ENCODE measurements at regions not wholly inside any gene's neighbourhood (a gene's known extent, or its start where the extent isn't known, plus 50 kb on each side); places are given as distances from the start of the nearest gene placed in this dataset.

DNA sequence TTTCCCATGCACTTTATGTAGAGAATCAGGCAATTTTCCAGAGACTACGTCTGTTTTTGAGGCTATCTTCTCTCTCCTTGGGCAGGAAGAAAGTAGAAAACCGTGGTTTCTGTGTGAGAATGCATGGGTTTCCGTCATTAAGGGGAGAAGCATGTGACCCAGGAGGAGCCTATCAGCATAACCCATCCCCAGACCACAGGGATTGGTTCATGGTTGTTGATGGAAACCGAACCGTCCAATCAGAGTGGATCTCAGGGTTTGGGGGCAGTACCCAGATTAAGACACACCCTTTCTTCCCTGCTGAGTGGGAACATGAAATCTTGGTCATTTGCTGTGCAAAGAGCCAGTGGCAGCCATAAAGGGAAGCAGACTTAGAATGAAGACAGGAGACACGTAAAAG lies 517.8 kb downstream of the MN1 start:
- ATAC-seq, result no peak
- intact Hi-C loops (cut with DNase I), result no loop called here
- no peak for DNase-seq

GRCh38 chr22:27284324-27284723 lies 517.2 kb downstream of the MN1 start:
- intact Hi-C loops (cut with DNase I), result no loop called here

GRCh38 chr22:27286711-27287110 lies 514.8 kb downstream of the MN1 start:
- ATAC-seq (no peak), DNase-seq (no peak)
- intact Hi-C loops (cut with DNase I), result no loop called here

More at GRCh38 chr22:27284324-27284723, 517.2 kb downstream of the MN1 start:
- ATAC-seq (no peak), DNase-seq (no peak)

DNA sequence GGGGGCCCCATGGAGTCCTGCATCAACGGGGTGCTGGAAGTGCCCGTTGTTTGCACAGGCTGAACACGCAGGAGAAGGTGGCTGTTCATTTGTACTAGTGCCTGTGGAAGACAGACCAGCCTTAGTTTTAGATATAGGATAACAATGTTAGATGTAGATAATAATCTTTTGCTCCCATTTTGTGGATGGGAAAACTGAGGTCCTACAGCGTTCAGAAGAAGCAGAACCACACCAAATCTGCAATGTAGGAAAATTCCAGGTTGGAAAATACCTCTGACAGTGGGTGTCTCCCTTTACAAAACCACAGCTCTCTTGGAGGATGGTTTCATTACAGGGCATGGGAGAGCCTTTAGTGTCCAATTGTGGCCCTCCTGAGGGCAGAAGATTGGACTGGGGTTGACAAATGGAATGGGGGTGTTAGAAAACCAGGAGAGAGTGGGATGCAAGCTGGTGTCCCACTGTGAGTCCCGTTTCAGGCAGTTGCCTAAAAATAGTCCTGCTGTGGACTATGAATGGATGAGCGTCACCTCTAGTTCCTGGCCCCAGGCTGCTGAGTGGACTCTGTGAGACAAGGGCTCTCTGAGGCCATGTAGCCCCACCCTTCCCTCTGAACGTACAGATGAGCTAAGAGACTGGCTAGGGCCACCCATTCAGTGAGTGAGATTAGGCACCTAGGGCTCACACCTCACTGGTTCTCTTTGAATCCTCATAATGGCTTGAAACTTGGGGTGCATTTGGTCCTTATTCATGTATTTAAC lies 508.8 kb downstream of the MN1 start:
- ATAC-seq, result no peak
- no peak for DNase-seq
- intact Hi-C loops (cut with DNase I), result no loop called here

DNA sequence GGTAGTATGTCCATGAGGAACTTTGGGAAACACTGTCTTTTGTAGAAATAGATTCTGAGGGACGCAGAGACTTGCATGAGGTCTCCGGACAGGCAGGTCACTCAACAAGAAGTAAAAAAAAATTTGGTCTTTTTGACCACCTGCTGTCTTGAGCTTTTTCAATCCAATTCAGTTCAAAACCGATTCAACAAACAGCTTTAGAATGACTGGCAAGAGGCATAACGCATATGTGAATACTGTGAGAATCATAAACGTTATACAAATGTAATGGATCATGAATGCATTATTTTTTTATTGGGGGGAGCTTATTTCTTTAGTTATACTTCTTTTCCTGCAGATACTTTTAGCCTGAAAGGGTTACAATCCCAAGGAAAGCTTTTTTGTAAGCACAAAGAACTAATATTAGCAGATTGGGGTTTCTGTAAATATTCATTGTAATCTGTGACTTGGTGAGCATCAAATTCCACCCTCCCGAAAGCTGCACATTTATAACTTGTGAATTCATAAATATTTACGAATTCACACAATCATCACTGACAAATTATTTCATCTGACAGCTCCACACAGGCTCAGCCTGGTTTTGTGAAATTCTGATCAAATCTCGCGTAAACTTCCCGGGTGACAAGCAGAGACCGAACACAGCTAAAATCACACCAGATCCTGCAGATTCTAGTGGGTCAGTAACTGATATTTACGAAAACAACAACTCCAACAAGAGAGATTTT lies 507.7 kb downstream of the MN1 start:
- intact Hi-C loops (cut with DNase I), result no loop called here
- no peak for ATAC-seq
- no peak for DNase-seq

DNA sequence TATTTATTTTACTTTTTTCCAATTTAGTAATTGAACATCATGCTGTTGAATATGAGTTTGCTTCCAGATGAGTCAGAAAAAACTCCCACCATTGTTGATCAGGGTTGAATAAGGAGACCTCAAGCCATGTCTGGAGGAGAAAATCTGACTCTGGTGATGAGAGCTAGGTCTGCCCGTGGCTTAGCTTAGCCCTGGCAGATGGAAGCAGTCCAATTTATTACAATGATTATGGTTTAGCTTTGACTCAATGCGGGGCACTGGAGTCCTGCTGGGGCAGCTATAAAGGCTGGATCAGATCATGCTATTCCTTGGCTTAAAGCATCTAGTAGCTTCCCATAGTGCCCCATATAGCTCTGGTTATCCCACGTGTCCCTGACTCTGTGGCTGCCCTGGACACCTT lies 506.5 kb downstream of the MN1 start:
- DNase-seq (no peak), ATAC-seq (no peak)
- intact Hi-C loops (cut with DNase I), result no loop called here

DNA sequence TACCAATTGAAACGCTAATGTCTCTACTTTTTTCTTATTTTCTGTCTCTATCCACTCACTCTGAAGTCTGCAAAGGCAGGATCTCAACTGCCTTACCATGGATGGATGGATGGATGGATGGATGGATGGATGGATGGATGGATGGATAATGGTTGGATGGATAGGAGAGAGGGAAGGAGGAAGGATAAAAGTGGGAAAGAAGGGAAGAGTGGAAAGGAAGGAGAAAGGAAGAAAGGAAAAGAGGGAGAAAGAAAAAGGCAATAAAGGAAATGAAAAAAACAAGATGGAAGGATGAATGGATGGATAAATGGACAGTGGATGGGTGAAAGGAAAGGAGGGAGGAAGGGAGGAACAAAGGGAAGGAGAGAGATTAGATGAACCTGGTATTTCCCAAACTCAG lies 506.0 kb downstream of the MN1 start:
- DNase-seq (no peak), ATAC-seq (no peak)
- intact Hi-C loops (cut with DNase I), result no loop called here

- DNase-seq, result no peak
- no peak for ATAC-seq
Measured at GRCh38 chr22:27296091-27296675, 505.4 kb downstream of the MN1 start.

DNA sequence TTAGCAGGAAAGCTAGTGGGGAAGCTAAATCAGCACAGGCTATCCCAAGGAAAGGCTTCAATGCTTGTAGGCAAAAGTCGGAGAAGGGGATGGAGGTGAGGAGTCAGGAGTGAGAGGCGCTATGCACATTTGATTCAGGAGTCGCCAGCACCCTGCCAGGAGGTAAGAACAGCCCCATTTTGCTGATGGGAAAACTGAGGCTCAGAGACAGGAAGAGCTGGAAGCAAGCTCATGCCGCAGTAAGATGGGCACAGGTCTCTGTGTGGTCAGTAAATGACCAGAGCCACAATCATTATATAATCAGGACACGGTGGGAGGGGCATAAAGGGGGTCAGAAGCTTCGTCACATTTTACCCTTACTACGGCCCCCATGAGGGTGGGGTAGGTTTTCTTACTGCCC lies 504.4 kb downstream of the MN1 start:
- DNase-seq (no peak), ATAC-seq (no peak)
- intact Hi-C loops (cut with DNase I), result no loop called here

More at GRCh38 chr22:27296091-27296675, 505.4 kb downstream of the MN1 start:
- intact Hi-C loops (cut with DNase I), result no loop called here

DNA sequence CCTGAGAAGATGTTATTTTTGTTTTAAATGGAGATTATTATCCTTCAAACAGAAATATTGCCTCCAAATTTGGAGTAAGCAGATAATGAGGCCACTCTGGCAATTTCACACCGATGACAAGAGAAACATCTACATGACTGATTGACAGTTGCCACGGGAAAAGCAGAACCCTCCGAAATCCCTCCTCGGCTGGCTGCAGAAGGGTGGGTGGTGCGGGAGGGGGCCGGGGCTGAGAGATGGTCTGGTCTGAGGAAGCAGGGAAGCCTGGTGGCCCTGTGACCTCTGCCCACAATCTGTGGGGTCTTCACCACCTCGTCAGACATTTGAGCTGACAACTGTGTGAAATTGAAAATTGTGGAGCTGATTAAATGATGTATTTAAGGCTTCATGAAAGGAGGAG lies 503.2 kb downstream of the MN1 start:
- DNase-seq, result no peak
- intact Hi-C loops (cut with DNase I), result no loop called here
- ATAC-seq, result no peak

GRCh38 chr22:27298742-27299141 lies 502.8 kb downstream of the MN1 start:
- ATAC-seq (no peak), DNase-seq (no peak)
- intact Hi-C loops (cut with DNase I), result no loop called here

DNA sequence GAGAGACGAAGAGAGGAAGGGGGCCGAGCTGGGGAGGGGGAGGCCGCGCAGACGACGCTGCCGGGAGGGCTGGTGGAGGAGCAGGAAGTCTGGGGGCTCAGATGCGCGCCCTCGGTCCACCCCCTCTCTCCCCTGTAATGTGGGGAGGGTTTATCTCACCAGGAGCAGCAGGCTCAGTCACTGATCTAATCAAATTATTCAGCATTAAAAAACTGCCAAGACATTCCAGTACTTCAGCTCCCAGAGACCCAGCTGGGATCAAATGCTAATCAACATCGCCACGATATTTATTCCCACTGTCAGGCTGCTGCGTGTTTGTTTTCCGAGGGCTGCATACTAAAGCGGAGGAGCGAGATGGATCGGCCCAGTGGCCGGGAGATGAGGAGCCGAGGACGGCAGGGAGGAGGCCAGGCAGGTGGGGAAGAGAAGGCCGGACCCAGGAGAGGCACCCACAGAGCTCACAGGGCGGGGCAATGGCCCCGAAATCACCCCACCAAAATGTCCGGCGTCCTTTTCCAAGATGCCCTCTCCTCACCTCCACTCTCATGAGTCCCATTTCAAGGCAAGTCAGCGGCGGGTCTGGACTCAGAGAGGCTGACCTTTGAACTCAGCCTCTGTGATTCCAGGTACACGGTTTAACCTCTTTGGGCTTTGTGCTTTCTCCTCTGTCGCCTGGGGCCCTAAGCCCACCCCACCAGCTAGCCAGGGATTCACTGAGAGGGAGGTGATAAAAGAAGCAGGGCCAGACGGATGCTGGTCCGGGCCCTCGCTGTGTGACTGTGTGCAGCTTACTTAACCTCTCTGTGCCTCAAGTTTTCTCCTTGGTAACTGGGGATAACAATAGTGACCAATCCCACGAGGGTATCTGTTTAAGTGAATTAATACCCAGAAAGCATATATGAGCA lies 502.1 kb downstream of the MN1 start:
- intact Hi-C loops (cut with DNase I), result no loop called here
- no peak for DNase-seq
- peak; percentile 56 to 57 for ATAC-seq

- intact Hi-C loops (cut with DNase I), result no loop called here
- ATAC-seq (no peak), DNase-seq (no peak)
Measured at GRCh38 chr22:27300536-27301285, 500.8 kb downstream of the MN1 start.

GRCh38 chr22:27302501-27302900 lies 499.1 kb downstream of the MN1 start:
- DNase-seq (no peak), ATAC-seq (no peak)
- intact Hi-C loops (cut with DNase I), result no loop called here

DNA sequence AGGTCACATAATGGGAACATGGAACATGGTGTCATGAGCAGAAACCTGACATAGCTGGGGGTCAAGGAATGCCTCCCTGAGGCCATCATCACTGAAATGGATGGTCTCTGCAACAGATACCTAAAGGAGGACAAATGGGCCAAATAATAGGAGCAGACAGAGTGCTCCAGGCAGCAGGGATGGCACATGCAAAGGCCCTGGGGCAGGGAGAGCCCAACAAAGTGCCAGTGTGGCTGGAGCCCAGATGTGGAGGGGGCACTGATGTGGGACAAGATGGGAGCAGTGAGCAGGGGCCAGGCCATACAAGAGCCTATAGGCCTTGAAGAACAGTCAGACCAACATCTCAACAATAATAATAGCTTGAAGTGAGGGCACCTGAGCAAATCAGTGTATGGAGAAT lies 497.8 kb downstream of the MN1 start:
- no peak for ATAC-seq
- DNase-seq, result no peak
- intact Hi-C loops (cut with DNase I), result no loop called here

- ATAC-seq (no peak), DNase-seq (no peak)
- intact Hi-C loops (cut with DNase I), result no loop called here
Measured at GRCh38 chr22:27306771-27307170, 494.8 kb downstream of the MN1 start.

DNA sequence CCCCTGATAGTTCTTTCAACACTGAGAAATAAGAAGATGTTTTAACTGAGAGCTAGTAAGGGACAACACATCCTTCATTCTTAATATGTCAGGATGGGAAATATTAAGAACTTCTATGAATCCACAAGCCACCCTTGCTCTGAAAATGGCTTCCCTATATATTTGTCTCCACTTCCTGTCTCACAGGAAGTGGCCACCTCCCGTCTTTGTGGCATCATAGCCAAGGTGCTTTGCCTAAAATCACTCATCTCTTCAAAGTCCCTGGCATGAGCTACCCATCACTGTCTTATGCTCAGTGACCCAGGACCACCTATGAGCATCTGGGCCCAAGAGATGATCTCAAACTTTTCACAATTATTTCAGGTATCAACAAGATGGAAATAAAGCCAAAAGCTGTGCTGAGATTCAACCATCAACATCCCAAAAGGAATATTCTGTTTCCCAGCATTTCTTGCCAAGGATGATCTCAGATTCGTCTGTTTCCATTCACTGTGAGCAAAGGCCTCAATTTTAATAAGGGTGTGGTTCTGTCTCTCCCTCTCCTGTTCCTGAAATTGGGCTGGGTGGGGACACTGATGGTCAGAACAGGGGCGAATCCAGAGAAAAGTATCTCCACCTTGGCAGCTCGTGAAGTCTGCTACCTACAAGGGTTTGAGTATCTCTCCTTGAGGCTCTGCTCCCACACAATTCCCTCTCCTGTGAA lies 493.9 kb downstream of the MN1 start:
- intact Hi-C loops (cut with DNase I), result no loop called here
- no peak for ATAC-seq

GRCh38 chr22:27308513-27308912 lies 493.0 kb downstream of the MN1 start:
- DNase-seq (no peak), ATAC-seq (no peak)
- intact Hi-C loops (cut with DNase I), result no loop called here

More for the DNA sequence above, 493.9 kb downstream of the MN1 start:
- DNase-seq, result no peak
